NCI-H510A treated with DMSO at 0.1 percent for 48 hours (cell line): ENCODE measurements at regions not wholly inside any gene's neighbourhood (a gene's known extent, or its start where the extent isn't known, plus 50 kb on each side); places are given as distances from the start of the nearest gene placed in this dataset.
"Not testable (repeated sequence)": the region's sequence is repeated elsewhere in the genome, so short reads cannot be mapped to it uniquely, and the experiment has no call there.

Experiments
- DNase-seq: peaks from one replicate; lab custom pipeline; 2025; lab: John Stamatoyannopoulos, UW

DNA sequence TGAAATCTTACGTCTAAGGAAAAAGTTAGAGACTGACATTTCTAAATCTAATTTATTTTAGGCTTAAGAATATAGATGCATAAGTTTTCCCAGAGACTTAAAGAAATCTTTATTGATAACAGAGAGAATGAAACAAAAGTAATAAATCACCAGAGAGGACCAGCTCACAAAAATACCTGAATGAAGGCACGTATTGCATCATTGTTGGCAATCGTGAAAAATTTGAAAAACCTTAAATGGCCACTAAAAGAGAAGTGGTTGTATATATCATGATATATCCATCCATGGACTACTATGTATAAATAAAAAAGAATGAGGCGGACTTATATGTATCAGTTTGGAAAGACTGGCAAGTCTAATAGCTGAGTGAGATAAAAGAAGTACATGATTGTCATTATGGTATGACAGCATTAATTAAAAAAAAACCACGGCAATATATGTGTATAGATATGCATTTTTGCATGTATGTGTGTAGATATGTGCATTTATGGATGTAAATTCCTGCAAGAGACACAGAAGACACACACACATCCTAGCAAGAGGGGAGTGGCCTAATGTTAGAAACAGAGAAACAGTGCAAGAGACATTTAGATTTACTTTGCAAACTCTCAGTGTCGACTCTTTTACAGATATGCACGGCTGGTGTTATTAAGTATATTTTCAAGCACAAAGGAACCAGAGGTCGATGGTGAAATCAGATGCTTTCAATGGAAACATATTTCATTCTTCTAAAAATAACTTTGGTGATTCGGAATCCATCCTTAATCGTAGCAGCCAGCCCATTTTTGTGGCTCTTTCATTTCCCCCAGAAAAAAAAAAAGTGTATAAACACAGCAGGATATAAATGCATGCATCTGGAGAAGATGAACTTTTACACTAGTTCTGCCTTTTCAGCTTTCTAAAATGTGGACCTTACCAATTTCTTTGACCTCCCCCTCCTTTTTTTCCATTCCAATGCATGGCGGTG is 156.1 kb upstream of the SALL4 start:
- DNase-seq, result no peak

DNA sequence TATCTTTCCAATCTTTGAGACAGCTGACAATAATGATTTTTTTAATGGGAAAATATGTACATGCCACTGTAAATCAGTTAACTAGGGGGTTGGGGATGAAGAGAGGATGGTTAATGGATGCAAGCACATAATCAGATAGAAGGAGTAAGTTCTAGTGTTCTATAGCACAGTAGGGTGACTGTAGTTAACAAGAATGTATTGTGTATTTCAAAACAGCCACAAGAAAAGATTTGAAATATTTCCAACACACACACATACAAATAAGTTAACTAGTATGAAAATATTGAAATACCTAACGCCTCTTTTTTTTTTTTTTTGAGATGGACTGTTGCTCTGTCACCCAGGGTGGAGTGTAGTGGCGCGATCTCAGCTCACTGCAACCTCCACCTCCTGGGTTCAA is 153.4 kb upstream of the SALL4 start:
- DNase-seq, result no peak

DNA sequence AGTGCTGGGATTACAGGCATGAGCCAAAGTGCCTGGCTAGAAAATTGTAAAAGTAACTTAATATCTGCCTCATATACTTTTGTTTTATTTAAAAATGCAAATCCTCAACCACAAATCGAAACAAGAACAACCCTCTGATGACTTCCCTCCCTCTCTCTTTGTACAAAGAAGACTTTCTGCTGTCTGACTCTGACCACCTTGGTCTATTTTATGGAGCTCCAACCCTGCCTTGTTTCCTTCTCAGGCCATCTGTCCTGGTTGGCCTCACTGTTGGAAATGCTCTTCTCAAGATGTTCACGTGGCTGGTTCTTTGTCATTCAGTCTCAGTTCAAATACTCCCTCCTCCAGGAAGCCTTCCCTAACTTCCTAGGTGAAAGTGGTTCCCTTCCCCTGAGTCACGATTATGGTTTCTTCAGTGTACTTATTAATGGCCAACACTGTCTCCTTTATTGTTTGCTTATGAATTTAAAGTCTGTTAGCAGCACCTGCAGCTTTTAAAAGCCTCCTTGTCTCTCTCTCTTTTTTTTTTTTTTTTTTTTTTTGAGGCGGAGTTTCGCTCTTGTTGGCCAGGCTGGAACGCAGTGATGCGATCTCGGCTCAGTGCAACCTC is 151.5 kb upstream of the SALL4 start:
- DNase-seq, result no peak

DNA sequence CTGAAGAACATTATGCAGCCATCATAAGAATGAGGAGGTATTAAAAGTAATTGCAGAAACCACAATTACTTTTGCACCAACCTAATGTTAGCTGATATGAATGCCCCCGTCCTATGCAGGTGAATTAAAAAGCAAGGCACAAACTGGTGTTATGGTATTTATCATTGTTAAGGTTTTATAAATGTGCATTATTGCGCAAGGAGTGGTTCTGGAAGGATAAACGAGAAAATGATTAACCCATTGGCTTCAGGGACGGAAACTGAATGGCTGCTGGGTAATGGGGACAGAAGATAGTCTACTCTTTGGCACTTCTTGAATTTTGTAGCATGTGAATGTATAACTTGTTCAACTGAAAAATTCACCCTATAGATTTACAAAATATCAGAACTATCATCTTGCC is 148.6 kb upstream of the SALL4 start:
- no peak for DNase-seq

DNA sequence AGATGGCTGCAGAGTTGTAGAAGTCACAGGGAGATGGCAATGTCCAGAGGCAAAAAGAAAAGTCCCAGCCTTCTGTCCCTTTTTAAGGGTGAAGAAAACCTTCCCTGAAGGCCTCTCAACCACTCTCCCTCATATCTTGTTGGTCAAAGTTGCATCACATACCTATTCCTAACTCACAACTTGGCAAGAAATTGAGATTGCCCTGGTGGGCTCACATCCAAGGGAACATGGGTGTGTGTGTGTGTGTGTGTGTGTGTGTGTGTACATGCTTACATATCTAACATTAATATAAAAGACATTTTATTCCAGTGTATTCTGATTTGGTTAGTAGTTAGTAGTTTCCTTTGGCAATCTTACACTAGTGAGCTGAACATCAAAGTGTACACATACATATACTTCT is 144.3 kb upstream of the SALL4 start:
- no peak for DNase-seq

DNA sequence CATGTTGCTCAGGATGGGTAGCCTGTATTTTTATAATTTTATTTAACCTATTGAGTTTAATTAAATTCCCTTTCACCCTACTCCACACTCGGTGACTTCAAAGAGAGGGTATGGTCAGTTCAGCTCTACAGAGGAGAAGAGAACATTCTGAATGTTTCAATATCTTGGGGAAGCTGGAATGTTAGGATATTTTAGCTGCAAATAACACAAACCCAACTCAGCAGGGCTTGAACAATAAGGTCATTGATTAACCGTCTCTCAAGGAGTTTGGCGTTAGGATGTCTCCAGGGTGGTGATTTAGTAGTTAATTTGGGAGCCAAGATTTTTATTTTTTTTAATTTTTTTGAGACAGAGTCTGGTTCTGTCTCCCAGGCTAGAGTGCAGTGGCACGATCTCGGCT is 143.6 kb upstream of the SALL4 start:
- DNase-seq, result no peak

DNA sequence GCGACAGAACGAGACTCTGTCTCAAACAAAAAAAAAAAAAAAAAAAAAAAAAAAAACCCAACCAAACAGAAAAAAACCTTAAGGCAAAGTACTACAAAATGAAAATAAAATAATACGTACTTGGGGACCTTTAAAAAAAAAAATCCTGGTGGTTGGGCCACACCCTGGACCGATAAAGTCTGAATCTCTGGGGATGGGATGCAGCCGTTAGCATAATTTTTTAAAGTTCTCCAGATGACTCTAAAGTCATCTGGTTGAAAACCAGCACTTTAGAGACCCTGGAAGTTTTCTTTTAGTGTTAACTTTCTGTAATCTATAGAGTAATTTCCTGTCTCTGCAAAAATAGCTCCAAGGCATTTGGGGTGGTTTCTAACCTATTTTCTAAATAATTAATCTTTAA is 142.9 kb upstream of the SALL4 start:
- DNase-seq, result no peak

DNA sequence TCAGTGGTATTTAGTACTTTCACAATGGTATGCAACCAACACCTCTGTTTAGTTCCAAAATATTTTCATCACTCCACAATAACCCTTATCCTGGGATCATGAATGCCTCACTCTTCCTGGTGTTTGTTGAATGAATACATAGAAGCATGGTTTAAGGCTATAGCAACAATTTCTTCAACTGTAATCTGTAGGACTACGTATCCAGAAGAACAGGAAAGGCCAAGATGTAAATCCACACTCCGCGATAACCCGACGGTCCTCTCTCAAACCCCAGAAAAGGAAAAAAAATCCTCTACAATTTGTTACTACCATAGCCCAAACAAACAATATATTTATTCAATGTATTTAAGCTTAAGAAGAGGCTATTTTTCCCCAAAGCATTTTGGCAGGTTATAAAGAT is 141.4 kb upstream of the SALL4 start:
- no peak for DNase-seq

DNA sequence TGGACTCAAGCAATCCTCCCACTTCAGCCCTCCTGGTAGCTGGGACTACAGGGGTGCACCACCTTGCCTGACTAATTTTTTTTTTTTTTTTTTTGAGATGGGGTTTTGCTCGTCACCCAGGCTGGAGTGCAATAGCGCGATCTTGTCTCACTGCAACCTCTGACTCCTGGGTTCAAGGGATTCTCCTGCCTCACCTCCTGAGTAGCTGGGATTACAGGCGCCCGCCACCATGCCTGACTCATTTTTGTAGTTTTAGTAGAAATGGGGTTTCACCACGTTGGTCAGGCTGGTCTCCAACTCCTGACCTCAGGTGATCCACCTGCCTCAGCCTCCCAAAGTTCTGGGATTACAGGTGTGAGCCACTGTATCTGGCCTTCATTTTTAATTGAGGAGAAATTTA is 141.0 kb upstream of the SALL4 start:
- not testable (repeated sequence) for DNase-seq

DNA sequence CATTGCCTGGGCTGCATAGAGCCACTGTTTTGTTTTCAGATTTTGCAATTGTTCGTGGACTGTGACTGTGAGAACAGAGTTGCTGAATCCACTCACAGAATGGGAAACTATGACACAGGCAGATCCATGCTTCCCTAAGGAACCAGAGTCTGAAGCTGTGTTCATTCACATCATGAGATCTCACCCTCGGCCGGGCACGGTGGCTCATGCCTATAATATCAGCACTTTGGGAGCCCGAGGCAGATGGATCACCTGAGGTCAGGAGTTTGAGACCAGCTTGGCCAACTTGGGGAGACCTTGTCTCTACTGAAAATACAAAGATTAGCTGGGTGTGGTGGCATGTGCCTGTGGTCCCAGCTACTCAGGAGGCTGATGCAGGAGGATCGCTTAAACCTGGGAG is 139.2 kb upstream of the SALL4 start:
- DNase-seq, result no peak

DNA sequence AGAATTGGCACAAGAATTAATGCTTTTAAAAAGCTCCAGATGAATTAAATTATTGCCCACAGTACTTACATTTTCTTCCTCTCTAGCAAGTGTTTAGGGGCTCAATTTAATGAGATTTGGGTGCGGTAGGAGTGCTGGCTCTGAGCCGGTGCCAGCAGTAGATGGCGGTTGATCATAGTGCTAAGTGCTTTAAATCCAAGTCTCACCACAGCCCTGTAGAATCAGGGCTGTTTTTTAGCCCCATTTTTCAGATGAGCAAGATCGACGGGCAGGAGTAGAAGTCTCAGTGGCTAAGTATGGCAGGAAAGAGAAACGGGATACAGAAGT is 136.9 kb upstream of the SALL4 start:
- no peak for DNase-seq

DNA sequence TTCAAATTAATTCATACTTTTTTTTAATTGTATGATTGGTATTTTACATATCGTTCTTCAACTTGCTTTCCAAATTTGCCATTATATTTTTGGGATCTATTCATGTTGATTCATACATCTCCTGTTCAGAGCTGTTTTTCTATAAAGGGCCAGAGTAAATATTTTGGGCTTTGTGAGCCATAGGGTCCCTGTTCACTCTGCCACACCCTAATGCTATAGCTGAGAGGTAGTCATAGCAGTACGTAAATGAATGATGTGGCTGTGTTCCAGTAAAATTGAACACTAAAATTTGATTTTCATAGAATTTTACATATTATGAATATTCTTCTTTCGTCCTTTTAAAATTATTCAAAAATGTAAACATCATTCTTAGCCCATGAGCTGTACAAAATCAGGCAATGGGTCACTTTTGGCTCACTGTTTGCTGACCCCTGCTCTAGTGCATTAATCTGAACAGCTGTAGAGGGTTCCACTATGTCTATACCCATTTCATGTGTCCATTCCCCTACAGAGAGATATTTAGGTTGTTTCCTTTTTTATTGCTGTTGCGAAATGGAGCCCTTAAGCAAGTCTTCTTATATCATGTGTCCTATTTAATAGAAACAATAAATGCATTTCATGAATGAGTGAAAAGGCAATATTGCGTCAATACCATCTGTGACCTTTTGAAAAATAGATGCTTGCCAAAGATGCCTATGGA is 136.4 kb upstream of the SALL4 start:
- DNase-seq, result no peak

DNA sequence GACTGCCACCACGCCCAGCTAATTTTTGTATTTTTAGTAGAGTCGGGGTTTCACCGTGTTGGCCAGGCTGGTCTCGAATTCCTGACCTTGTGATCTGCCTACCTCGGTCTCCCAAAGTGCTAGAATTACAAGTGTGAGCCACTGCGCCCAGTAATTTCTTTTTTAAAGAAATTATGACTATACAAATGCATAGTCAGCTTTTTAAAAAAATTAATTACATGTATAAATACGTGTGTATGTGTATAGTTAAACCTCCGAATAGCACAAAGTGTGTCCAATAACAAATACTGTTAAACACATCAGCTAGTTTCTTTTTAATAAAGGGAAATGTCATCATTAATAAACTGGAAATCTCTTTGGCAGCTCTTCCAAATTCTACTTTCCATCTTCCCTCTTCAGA is 135.5 kb upstream of the SALL4 start:
- no peak for DNase-seq

DNA sequence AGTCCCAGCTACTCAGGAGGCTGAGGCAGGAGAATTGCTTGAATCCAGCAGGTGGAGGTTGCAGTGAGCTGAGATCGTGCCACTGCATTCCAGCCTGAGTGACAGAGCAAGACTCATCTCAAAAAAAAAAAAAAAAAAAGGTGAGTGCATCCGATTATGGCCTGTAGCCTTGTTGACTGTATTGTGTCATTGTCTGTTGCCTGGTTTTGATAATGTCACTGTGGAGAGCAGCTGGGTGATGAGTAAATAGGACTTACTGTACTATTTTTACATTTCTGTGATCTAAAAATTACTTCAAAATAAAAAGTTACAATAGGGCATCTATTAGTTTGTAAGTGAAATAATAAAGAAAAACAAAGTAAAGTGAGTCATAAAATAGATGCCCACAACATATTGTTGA is 134.1 kb upstream of the SALL4 start:
- no peak for DNase-seq

DNA sequence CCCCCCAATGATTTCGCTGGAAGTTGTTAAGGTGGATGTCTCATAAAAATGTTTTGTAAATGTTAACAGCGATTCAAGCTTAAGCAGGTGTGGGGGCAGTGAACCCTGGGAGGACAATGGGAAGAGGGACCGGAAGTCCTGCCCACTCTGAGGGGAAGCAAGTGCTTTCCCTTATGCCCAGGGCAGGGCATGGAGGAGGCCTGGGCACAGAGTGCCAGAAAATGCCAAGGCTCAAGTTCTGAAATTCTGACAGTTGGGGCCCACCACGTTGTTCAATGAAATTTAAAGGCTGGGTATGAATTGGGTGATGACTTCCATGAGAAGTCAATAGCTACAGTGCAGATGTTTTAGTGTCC is 132.7 kb upstream of the SALL4 start:
- DNase-seq, result no peak

DNA sequence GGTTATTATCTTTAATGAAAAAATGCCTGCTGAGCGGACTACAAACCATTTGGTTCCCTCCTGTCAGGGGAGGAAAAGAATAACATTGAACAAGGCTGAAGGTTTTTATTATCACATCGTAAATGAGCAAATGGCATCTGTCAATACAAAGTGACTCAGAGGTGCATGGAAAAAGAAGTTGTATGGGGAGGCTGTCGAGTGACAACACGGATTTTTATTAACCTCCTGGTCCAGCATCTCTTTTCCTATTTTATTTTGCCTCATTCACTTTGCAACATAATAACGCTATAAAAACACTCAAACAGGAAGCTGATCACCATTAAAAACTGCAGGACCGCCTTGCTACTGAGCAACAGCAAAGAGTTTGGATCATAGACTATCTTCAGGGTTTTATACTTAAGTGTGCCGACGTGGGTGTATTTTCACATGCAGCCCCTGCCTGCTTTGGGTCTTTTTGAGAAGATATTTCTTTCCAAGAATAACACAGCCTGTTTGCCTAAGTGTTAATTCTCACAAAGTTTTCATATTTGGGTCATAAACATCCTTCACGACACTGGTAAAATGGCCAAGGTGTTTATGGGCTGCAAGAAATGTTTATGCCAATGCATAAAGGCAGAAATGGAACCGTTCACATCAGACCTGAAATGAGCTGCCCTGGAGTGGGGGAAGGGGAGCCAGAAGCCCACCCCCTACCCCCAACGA is 132.1 kb upstream of the SALL4 start:
- DNase-seq, result no peak

DNA sequence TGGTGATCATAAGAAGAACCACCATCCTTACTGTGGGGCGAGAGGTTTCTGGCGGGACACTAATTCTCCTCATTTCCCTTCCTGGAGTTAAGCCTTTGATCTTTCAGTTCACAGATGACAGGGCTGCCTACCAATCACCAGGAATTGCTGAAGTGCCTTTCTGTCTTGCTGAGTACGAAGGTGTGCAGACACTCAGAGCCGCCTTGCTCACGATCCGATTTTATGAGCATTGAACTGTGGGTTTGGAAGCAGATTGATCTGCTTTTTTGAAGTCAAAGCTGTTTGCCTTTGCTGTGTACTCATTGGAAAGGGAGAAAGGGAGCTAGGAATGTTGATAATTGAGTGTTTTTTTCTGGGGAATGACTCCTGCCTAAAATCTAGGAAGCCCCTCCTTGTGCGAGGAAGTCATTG is 129.1 kb upstream of the SALL4 start:
- DNase-seq, result peak; percentile 16

DNA sequence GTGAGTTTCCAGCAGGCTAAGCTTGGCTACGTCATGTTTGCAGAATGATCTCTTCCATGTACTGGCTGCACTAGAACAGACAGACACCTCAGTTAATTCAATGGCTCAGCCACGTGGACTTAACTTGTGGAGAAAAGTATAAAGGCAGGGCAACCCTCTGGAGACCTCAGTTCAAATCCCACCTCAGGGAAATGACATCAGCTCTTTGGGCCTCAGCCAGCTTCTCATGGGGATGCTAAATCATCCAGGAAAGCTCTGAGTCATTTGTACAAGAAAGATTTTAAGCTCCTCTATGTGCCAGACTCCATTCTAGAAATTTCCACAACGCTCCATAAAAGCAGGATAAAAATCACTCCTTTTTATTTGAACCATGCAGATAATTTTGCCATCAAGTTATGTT is 128.5 kb upstream of the SALL4 start:
- no peak for DNase-seq

DNA sequence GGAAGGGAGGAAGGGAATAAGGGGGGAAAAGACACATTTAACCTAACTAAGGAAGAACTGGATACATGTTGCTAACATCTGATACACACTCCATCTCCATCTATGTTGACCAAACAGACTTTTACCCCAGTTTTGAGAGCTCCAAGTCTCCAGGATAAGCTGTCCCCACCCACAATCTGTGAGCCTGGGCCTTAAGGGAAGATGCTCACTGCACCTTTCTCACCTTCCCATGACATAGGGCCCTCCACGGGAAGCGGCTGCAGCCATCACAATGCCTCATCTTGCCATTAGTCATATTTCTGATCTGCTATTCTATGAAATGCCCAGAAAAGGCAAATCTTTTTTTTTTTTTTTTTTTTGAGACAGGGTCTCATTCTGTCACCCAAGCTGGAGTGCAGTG is 126.6 kb upstream of the SALL4 start:
- no peak for DNase-seq

DNA sequence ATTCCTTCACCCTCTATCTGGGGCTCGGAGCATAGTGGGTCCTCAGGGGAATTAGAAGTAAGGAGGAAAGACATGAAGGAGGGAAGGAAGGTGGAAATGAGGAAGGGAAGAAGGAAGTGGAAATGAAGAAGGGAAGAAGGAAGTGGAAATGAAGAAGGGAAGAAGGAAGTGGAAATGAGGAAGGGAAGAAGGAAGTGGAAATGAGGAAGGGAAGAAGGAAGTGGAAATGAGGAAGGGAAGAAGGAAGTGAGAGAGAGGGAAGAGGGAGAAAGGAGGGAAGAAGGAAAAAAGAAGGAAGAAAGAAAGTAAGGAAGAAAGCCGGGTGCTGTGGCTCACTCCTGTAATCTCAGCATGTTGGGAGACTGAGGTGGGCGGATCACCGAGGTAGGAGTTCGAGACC is 125.6 kb upstream of the SALL4 start:
- DNase-seq, result not testable (repeated sequence)

DNA sequence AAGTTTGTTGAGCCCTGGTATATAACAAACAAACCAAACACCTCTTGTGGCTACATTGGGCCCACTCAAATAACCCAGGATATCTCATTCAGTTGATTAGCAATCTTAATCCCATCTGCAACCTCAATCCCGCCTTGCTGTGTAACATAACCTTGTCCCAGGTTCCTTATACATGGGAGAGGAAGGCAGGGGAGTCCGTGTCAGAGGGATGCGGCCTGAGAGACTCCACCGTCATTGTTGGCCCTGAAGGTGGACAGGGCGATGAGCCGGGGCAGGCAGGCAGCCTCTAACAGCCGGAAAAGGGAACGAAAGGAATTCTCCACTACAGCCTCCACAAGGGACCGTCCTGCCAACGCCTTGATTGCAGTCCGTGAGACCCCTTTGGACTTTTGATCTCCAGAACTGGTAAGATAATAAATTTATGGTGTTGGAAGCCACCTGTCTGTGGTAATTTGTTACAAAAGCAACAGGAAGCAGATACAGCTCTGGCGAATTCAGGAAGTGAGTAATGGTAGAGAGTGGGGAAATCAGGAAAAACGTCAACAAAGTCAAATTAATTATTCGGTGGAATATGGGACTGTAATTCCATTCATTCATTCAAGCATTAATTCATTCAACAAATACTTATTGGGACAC is 124.5 kb upstream of the SALL4 start:
- DNase-seq, result no peak

DNA sequence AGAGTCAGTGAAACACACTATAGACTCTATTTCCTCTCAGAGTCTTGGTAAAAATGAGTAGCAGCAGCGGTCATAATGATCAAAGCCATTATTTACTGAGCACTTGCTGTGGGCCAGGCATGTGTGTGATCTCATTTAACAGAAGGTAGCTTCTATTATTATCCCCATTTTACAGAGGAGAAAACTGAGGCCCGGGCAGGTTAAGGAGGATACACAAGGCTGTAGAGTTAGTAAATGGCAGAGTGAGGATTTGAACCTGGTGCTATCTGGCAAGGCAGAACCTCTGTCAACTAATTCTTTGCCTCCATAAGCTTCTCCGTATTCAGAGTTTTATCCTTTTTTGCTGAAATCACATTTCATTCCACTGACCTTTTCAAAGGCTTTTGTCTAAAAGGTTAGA is 122.2 kb upstream of the SALL4 start:
- no peak for DNase-seq
